Lower lobe of right lung (tissue), 2 donors: ENCODE measurements at regions not wholly inside any gene's neighbourhood (a gene's known extent, or its start where the extent isn't known, plus 50 kb on each side); places are given as distances from the start of the nearest gene placed in this dataset.

ENCODE experiments used
- ATAC-seq, 2 donors: fragments of 200-7000 bp; cut with Tn5 transposase; one replicate each; pipeline ENCODE4 v1.9.1; 2020 to 2022; ENCODE audit warnings: mild to moderate bottlenecking in 2 of 2, moderate library complexity in 2 of 2
- DNase-seq: peaks from one replicate; pipeline ENCODE4 v3.0.0-alpha.2; 2020
- H3K27ac ChIP-seq: fragments of 200-600 bp; one replicate; pipeline ENCODE4 v1.8.0; 2022
- H3K27me3 ChIP-seq: fragments of 200-600 bp; one replicate; pipeline ENCODE4 v1.8.0; 2022; ENCODE audit warnings: low read depth
- H3K36me3 ChIP-seq: fragments of 200-600 bp; one replicate; pipeline ENCODE4 v1.8.0; 2022; ENCODE audit warnings: mild to moderate bottlenecking
- H3K4me1 ChIP-seq: fragments of 200-600 bp; one replicate; pipeline ENCODE4 v1.8.0; 2022
- H3K4me3 ChIP-seq: fragments of 200-600 bp; one replicate; pipeline ENCODE4 v1.8.0; 2022; ENCODE audit warnings: mild to moderate bottlenecking
- H3K9me3 ChIP-seq: fragments of 200-600 bp; one replicate; pipeline ENCODE4 v1.8.0; 2022
- CTCF ChIP-seq: fragments of 200-600 bp; IDR thresholded peaks from one replicate; pipeline ENCODE4 v1.8.0; 2022; ENCODE audit warnings: antibody characterized with exemption, mild to moderate bottlenecking
- intact Hi-C: fragments of 100-400 bp; cut with DNase I; formaldehyde crosslinking; loops from one replicate; pipeline ENCODE4 v1.11.0; 2022
- donor health status: DM: no; HTN: yes; CAD: no; lungs with severe emphysema.

DNA sequence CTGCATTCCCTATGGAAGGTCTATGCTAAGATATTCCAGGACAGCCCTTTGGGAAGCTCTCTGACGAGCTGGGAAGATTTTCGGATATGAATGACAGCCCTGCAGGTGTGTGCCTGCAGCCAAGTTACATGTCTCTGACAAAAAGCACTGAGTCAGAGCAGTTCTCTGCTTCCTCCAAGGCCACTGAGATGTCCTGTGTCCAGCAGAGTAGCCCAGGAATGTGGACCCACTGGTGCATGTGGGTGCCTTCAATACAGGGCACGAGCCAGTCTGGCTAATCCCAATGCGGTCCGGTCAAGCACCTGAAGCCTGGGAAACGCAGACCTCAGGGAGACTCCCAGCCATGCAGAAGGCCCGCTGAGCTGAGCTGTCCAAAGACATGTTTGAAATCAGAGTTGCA is 565.7 kb downstream of the TCERG1L start:
- intact Hi-C loops = no loop called here
- TF ChIP-seq CTCF = no peak
- Histone ChIP-seq H3K4me1 (no peaks in the 10 kb centered on the region), H3K4me3 (no peak overlapping the region), H3K27me3 (no peaks in the 10 kb centered on the region), H3K9me3 (no peaks in the 10 kb centered on the region), H3K36me3 (no peaks in the 10 kb centered on the region), H3K27ac (no peak overlapping the region)
- ATAC-seq (no peak), DNase-seq (no peak)

GRCh38 chr10:130746311-130746710 is 565.2 kb downstream of the TCERG1L start:
- intact Hi-C loops = no loop called here
- DNase-seq = no peak
- ATAC-seq = no peak
- H3K9me3 ChIP-seq = no peaks in the 10 kb centered on the region
- H3K4me1 ChIP-seq = no peaks in the 10 kb centered on the region
- no peak for TF ChIP-seq CTCF
- no peaks in the 10 kb centered on the region for H3K27me3 ChIP-seq
- H3K4me3 ChIP-seq = no peak overlapping the region
- H3K36me3 ChIP-seq = no peaks in the 10 kb centered on the region
- no peak overlapping the region for H3K27ac ChIP-seq

DNA sequence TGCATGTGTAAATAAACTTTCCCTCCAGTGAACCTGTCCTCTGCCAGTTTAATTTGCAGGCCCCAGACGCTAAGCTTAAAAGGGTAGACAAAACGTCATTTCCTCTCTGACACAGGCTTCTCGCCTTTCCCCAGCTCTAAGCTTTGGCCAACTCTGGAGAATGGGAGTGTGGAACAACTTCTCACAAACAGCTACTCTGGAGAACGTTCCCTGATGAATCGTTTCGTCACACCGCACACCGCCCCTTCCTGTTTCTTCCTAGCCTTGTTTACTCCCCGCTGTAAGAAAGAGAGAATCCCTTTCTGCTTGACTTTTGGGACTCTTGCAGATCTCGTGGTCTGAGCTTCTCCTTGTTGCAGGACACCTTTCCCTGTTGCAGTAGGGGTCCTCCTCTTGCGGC is 564.2 kb downstream of the TCERG1L start:
- no peak overlapping the region for H3K4me3 ChIP-seq
- intact Hi-C loops = no loop called here
- no peaks in the 10 kb centered on the region for H3K9me3 ChIP-seq
- no peaks in the 10 kb centered on the region for H3K36me3 ChIP-seq
- H3K27ac ChIP-seq = no peak overlapping the region
- ATAC-seq = no peak
- no peaks in the 10 kb centered on the region for H3K4me1 ChIP-seq
- TF ChIP-seq CTCF = no peak
- DNase-seq = no peak
- no peaks in the 10 kb centered on the region for H3K27me3 ChIP-seq

DNA sequence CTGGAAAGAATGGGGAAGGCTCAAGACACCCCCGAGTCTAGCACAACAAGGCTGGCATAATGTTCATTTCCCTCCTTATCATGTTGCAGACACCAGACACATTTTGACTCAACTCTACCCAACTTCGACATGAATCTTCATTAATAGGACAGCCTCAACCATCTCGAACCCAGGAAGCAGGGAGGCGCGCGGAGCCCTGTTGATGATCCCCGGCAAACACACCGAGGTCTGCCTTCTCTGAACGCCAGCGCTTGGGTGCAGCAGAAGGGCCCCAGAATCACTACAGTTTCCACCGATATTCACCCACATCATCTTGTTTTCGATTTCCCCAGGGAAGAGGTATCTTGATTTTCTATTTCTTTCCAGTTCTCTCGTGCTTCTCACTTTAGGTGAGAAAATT is 563.6 kb downstream of the TCERG1L start:
- no peak overlapping the region for H3K27ac ChIP-seq
- intact Hi-C loops = no loop called here

DNA sequence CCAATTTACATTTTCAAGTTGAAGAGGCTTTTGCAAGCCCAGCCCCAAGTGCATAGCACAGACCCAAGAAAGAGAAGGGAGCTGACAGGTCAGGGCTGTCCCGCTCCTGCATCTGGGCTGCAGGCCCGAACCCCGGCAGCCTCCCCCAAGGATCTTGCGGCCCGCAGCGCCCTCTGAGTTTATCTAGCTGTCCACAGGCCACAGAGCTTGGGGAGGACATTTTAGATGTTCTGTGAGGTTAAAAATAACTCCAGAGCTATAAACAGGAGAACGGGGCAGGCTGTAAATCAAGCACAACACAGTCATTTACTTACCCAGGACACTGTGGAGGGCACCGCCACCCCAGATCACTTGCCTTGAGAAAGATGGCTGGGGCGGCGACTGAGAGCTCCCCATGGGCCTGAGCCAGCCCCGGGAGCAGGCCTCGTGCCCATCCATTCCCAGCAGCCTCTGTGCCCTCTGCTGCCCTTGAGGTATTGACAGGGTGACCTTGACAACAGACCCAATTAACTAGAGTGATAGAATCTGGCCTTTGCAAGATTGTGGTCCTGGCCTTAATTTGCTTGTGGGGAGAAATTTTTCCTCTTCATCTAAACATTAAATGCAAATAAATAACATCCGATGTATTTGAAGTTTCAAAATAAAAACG is 563.0 kb downstream of the TCERG1L start:
- ATAC-seq (no peak), DNase-seq (no peak)
- Histone ChIP-seq H3K36me3 (no peaks in the 10 kb centered on the region), H3K4me3 (no peak overlapping the region), H3K9me3 (no peaks in the 10 kb centered on the region), H3K27me3 (no peaks in the 10 kb centered on the region), H3K27ac (no peak overlapping the region), H3K4me1 (no peaks in the 10 kb centered on the region)
- no peak for TF ChIP-seq CTCF
- intact Hi-C loops = no loop called here

More for the DNA sequence above, 563.6 kb downstream of the TCERG1L start:
- H3K4me3 ChIP-seq = no peak overlapping the region
- no peaks in the 10 kb centered on the region for H3K36me3 ChIP-seq
- no peaks in the 10 kb centered on the region for H3K4me1 ChIP-seq
- no peaks in the 10 kb centered on the region for H3K27me3 ChIP-seq
- ATAC-seq (no peak), DNase-seq (no peak)
- no peaks in the 10 kb centered on the region for H3K9me3 ChIP-seq
- TF ChIP-seq CTCF = no peak
